ENCODE measurements at regions not wholly inside any gene's neighbourhood (a gene's known extent, or its start where the extent isn't known, plus 50 kb on each side); places are given as distances from the start of the nearest gene placed in this dataset.
"Not testable (repeated sequence)": the region's sequence is repeated elsewhere in the genome, so short reads cannot be mapped to it uniquely, and the experiment has no call there.

DNA sequence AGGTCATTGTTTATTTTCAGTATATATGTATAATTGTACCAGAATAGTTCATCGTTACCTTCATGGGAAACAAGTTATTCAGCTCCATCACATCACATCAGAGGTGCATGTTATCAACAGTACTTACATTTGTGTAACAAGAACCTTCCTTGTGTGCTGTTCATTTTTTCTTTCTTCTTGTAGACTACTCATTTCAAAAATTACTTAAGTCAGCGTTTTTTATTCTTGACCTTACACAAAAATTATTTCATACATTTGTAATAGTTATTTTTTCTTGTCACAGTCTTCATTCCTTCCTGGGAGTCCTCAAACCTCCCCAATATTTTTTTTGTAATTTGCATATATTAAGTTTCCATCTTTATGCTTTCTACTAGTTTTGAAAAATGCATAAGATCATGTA is 725.7 kb upstream of the ADGRB3 start:
- H3K4me3 Mint-ChIP-seq (ENCODE audit: low read depth) = no peak overlapping the region
- H3K27me3 Mint-ChIP-seq (ENCODE audit: low read depth) = no peaks in the 10 kb centered on the region
- no peaks in the 10 kb centered on the region for H3K4me1 Mint-ChIP-seq (ENCODE audit: low read depth)
- no peaks in the 10 kb centered on the region for H3K36me3 Mint-ChIP-seq (ENCODE audit: low read depth)
- peaks cover 20% of the 10 kb centered on the region for H3K9me3 Mint-ChIP-seq
- no peak overlapping the region for H3K27ac Mint-ChIP-seq
- DNase-seq (ENCODE audit: low spot score) = no peak
- intact Hi-C loops (cut with micrococcal nuclease) = no loop called here

DNA sequence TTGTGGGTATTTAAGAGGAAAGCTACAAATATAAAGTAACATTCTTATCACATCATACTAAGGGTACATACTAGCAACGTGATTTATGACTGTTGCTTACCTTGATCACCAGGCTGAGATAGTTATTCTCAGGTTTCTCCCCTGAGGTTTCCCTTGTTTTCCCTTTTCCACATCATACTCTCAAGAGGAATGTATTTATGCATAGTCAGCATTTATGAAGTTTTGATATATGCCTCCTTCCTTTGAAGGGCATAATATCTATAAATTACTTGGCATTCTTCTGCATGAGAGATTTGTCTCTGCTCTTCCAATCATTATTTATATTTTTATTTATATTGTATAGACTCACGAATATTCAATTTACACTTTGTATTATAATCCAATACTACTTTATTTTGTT is 726.7 kb upstream of the ADGRB3 start:
- H3K36me3 Mint-ChIP-seq (ENCODE audit: low read depth) = no peaks in the 10 kb centered on the region
- H3K27me3 Mint-ChIP-seq (ENCODE audit: low read depth) = no peaks in the 10 kb centered on the region
- peaks cover 27% of the 10 kb centered on the region for H3K9me3 Mint-ChIP-seq
- no peak overlapping the region for H3K27ac Mint-ChIP-seq
- H3K4me3 Mint-ChIP-seq (ENCODE audit: low read depth) = no peak overlapping the region
- no peak for DNase-seq (ENCODE audit: low spot score)
- intact Hi-C loops (cut with micrococcal nuclease) = no loop called here
- H3K4me1 Mint-ChIP-seq (ENCODE audit: low read depth) = no peaks in the 10 kb centered on the region

DNA sequence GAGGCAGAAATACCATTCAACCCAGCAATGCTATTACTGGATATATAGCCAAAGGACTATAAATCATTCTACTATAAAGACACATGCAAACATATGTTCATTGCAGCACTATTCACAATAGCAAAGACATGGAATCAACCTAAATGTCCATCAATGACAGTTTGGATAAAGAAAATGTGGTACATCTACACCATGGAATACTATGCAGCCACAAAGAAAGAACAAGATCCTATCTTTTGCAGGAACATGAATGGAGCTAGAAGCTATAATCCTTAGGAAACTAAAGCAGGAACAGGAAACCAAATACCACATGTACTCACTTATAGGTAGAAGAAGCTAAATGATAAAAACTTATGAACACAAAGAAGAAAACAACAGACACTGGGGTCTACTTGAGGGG is 730.3 kb upstream of the ADGRB3 start:
- H3K4me1 Mint-ChIP-seq (ENCODE audit: low read depth); DNase-seq (ENCODE audit: low spot score); intact Hi-C loops (cut with micrococcal nuclease); H3K4me3 Mint-ChIP-seq (ENCODE audit: low read depth); H3K27ac Mint-ChIP-seq; H3K36me3 Mint-ChIP-seq (ENCODE audit: low read depth); H3K27me3 Mint-ChIP-seq (ENCODE audit: low read depth): not testable (repeated sequence)
- peaks cover 38% of the 10 kb centered on the region for H3K9me3 Mint-ChIP-seq

DNA sequence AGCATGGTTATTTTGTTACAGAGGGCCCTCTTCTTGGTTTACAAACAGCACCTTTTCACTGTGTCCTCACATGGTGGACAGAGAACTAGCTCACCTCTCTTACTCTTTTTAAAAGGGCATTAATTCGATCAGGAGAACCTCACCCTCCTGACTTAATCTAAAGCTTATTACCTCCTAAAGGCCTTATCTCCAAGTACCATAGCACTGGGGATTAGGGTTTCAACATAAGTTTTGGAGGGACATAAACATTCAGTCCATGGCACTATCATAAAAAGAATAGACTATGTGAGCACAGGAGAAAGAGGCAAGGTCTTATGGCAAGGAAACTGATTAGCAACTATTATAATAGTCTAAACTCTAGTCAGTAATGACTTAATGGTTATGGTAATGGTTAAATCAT is 736.2 kb upstream of the ADGRB3 start:
- H3K27ac Mint-ChIP-seq = no peak overlapping the region
- intact Hi-C loops (cut with micrococcal nuclease) = no loop called here
- H3K36me3 Mint-ChIP-seq (ENCODE audit: low read depth) = no peaks in the 10 kb centered on the region
- H3K9me3 Mint-ChIP-seq = peaks cover 40% of the 10 kb centered on the region
- no peaks in the 10 kb centered on the region for H3K27me3 Mint-ChIP-seq (ENCODE audit: low read depth)
- no peak overlapping the region for H3K4me3 Mint-ChIP-seq (ENCODE audit: low read depth)
- H3K4me1 Mint-ChIP-seq (ENCODE audit: low read depth) = no peaks in the 10 kb centered on the region
- DNase-seq (ENCODE audit: low spot score) = no peak

DNA sequence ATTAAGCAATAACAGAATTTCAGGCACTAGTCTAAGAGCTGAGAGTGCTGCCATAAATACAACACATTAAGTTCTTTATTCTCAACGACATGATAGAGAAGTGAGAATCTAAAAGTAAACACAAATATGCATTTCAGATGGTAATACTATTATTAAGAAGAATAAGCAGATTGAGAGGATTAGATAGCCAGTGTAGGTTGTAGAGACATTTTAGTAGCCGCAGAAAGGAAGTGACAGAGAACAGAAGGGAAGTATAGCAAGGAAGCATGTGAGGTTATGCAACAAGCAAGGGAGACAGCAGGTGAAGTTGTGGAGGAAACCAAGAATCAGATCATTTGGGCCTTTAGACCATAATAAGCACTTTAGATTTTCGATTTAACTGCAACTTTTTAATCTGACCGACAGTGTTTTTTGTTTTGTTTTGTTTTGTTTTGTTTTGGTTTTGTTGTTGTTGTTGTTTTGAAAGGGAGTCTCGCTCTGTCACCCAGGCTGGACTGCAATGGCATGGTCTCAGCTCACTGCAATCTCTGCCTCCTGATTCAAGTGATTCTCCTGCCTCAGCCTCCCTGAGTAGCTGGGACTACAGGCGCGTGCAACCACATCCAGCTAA is 737.0 kb upstream of the ADGRB3 start:
- no peak for DNase-seq (ENCODE audit: low spot score)
- Mint-ChIP-seq H3K4me3 (ENCODE audit: low read depth) (no peak overlapping the region), H3K9me3 (peaks cover 36% of the 10 kb centered on the region), H3K27me3 (ENCODE audit: low read depth) (no peaks in the 10 kb centered on the region), H3K4me1 (ENCODE audit: low read depth) (no peaks in the 10 kb centered on the region), H3K27ac (no peak overlapping the region), H3K36me3 (ENCODE audit: low read depth) (no peaks in the 10 kb centered on the region)
- intact Hi-C loops (cut with micrococcal nuclease) = no loop called here

- peaks cover 21% of the 10 kb centered on the region for H3K9me3 Mint-ChIP-seq
- H3K4me3 Mint-ChIP-seq (ENCODE audit: low read depth) = no peak overlapping the region
- H3K27ac Mint-ChIP-seq = no peak overlapping the region
- H3K36me3 Mint-ChIP-seq (ENCODE audit: low read depth) = no peaks in the 10 kb centered on the region
- H3K4me1 Mint-ChIP-seq (ENCODE audit: low read depth) = no peaks in the 10 kb centered on the region
- no peaks in the 10 kb centered on the region for H3K27me3 Mint-ChIP-seq (ENCODE audit: low read depth)
- intact Hi-C loops (cut with micrococcal nuclease) = no loop called here
- DNase-seq (ENCODE audit: low spot score) = no peak
Observed at GRCh38 chr6:67896476-67896875, 738.6 kb upstream of the ADGRB3 start.

- no peak for DNase-seq (ENCODE audit: low spot score)
- H3K27ac Mint-ChIP-seq = no peak overlapping the region
- H3K9me3 Mint-ChIP-seq = peaks cover 25% of the 10 kb centered on the region
- no peaks in the 10 kb centered on the region for H3K4me1 Mint-ChIP-seq (ENCODE audit: low read depth)
- H3K27me3 Mint-ChIP-seq (ENCODE audit: low read depth) = no peaks in the 10 kb centered on the region
- no peak overlapping the region for H3K4me3 Mint-ChIP-seq (ENCODE audit: low read depth)
- intact Hi-C loops (cut with micrococcal nuclease) = no loop called here
- no peaks in the 10 kb centered on the region for H3K36me3 Mint-ChIP-seq (ENCODE audit: low read depth)
Observed at GRCh38 chr6:67889682-67889995, 745.4 kb upstream of the ADGRB3 start.

DNA sequence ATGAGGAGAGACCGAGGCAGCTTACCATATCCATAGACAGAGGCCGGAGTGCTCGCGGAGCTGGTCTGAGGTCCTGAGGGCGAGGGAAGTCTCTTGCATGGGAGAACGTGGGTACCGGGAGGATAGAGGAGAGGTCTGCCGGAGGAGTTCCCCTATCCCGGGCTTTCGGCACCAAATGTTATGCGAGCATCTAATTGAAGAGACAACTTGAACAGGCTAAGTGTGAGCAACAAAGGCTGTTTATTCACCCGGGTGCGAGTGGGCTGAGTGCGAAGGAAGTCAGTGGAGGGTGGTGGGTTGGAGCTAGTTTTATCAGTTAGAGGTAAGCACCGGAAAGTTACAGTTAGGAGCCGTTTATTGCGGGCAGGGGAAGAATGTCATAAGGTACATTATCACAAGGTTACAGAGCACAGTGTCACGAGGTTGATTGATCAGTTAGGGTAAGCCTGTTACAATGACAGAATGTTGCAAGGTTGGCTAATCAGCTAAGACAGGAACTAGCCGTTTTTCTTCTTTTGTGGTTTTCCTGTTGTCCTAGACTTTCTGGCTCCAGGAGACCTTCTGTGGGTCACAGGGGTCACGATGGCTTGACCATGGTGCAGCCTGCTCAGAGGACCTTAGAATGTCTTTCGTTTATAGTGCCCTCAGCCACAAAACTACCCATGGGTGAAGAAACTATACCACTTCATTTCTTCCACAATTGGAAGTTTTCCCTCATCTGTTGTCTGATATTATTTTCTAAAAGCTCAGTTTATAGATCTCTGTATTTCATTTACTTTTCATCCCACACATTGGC is 746.0 kb upstream of the ADGRB3 start:
- Mint-ChIP-seq H3K4me3 (ENCODE audit: low read depth) (no peak overlapping the region), H3K27ac (no peak overlapping the region), H3K36me3 (ENCODE audit: low read depth) (no peaks in the 10 kb centered on the region), H3K27me3 (ENCODE audit: low read depth) (no peaks in the 10 kb centered on the region), H3K9me3 (peaks cover 25% of the 10 kb centered on the region), H3K4me1 (ENCODE audit: low read depth) (no peaks in the 10 kb centered on the region)
- intact Hi-C loops (cut with micrococcal nuclease) = no loop called here
- DNase-seq (ENCODE audit: low spot score) = no peak

DNA sequence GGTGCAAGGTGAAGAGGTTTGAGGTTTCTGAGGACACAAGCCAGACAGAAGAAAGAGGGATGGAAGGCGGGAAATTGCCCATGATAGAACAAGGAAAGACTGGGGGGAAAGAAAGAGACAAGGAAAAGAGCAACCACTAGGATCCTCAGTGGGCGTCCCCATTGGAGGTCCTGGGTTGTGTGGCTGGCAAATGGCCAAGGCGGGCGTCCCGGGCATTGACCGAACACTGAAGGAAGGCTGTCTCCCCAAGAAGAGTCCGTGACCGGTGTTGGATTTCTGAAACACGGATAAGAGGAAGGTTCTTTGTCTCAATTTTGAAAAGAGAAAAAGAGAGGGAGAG is 746.6 kb upstream of the ADGRB3 start:
- H3K27me3 Mint-ChIP-seq (ENCODE audit: low read depth) = no peaks in the 10 kb centered on the region
- intact Hi-C loops (cut with micrococcal nuclease) = no loop called here
- no peak for DNase-seq (ENCODE audit: low spot score)
- H3K4me3 Mint-ChIP-seq (ENCODE audit: low read depth) = no peak overlapping the region
- H3K9me3 Mint-ChIP-seq = peaks cover 25% of the 10 kb centered on the region
- H3K36me3 Mint-ChIP-seq (ENCODE audit: low read depth) = no peaks in the 10 kb centered on the region
- no peak overlapping the region for H3K27ac Mint-ChIP-seq
- H3K4me1 Mint-ChIP-seq (ENCODE audit: low read depth) = no peaks in the 10 kb centered on the region

DNA sequence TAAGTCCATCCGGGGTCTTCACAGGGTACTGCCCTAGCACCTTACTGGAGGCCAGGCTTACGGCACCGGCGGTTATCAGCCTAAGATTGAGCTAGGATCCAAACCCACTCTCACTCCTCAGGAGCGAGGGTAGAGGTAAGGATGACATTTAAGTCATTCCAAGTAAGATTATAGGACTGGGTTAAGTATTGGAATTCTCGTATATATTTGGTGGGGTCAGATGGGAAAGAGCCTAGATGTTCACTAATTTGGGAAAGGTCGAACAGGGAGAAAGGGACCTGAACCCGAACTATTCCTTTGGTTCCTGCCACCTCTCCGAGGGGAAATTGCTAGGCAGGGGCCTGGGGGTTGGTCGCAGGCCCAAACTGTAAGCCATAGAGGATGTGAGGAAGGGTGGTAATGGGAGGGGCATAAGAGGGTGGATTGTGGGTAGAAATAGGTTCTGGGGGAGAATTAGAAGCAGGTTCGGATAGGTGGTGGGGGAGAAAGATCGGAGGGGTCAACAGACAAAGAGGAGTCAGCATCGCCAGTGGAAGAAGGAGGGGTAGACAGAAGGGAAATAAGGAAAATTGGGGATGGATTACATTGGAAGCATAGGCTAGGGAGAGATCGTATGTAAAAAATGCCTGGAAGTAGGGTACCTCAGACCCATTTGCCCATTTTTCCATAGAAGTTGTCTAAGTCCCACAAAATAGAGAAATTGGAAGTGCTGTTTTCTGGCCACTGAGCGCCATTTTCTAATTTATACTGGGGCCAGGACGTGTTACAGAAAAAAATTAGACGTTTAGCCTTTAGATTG is 747.1 kb upstream of the ADGRB3 start:
- intact Hi-C loops (cut with micrococcal nuclease) = no loop called here
- H3K9me3 Mint-ChIP-seq = peaks cover 25% of the 10 kb centered on the region
- H3K36me3 Mint-ChIP-seq (ENCODE audit: low read depth) = no peaks in the 10 kb centered on the region
- H3K4me3 Mint-ChIP-seq (ENCODE audit: low read depth) = no peak overlapping the region
- DNase-seq (ENCODE audit: low spot score) = no peak
- H3K27ac Mint-ChIP-seq = no peak overlapping the region
- H3K4me1 Mint-ChIP-seq (ENCODE audit: low read depth) = no peaks in the 10 kb centered on the region
- H3K27me3 Mint-ChIP-seq (ENCODE audit: low read depth) = no peaks in the 10 kb centered on the region

DNA sequence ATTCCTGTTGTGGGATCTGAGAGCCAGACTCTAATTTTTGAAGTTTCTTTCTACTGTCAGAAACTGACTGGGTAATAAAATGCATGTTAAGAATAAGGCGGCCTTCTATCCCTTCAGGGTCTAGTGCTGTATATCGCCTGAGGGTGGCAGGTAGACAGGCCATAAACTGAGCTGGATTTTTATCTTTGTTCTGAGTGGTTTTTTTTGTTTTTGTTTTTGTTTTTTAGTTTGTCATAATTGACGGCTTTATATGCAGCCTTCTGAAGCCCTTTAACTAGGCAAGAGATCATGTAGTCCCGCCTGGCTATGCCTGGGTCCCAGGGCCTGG is 747.7 kb upstream of the ADGRB3 start:
- intact Hi-C loops (cut with micrococcal nuclease) = no loop called here
- H3K36me3 Mint-ChIP-seq (ENCODE audit: low read depth) = no peaks in the 10 kb centered on the region
- no peaks in the 10 kb centered on the region for H3K4me1 Mint-ChIP-seq (ENCODE audit: low read depth)
- H3K27ac Mint-ChIP-seq = no peak overlapping the region
- peaks cover 25% of the 10 kb centered on the region for H3K9me3 Mint-ChIP-seq
- no peak for DNase-seq (ENCODE audit: low spot score)
- no peak overlapping the region for H3K4me3 Mint-ChIP-seq (ENCODE audit: low read depth)
- no peaks in the 10 kb centered on the region for H3K27me3 Mint-ChIP-seq (ENCODE audit: low read depth)

DNA sequence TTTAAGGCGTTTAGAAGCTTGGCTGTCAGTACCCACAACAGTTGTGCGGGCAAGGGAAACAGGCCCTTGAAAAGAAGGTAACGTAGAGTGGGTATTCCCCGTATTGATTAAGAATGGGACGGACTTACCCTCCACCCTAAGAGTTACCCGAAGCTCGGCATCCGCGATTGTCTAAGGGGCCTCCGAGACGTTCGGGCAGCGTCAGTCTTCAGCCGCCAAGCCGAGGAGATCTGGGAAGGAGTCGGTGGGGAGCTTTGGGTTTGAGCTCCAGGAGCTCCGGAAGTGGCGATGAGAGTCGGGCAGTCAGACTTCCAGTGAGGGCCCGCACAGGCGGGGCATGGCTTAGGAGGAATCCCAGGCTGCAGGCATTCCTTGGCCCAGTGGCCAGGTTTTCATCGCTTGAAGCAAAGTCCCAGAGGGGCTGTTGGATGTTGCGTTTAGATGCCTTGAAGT is 748.2 kb upstream of the ADGRB3 start:
- Mint-ChIP-seq H3K9me3 (peaks cover 25% of the 10 kb centered on the region), H3K36me3 (ENCODE audit: low read depth) (no peaks in the 10 kb centered on the region)
- intact Hi-C loops (cut with micrococcal nuclease) = no loop called here

GRCh38 chr6:67886036-67886707 is 748.9 kb upstream of the ADGRB3 start:
- H3K4me1 Mint-ChIP-seq (ENCODE audit: low read depth) = no peaks in the 10 kb centered on the region
- intact Hi-C loops (cut with micrococcal nuclease) = no loop called here
- no peak overlapping the region for H3K27ac Mint-ChIP-seq
- no peak for DNase-seq (ENCODE audit: low spot score)
- H3K27me3 Mint-ChIP-seq (ENCODE audit: low read depth) = no peaks in the 10 kb centered on the region
- no peak overlapping the region for H3K4me3 Mint-ChIP-seq (ENCODE audit: low read depth)
- peaks cover 23% of the 10 kb centered on the region for H3K9me3 Mint-ChIP-seq
- H3K36me3 Mint-ChIP-seq (ENCODE audit: low read depth) = no peaks in the 10 kb centered on the region

More for the DNA sequence above, 748.2 kb upstream of the ADGRB3 start:
- Mint-ChIP-seq H3K4me1 (ENCODE audit: low read depth) (no peaks in the 10 kb centered on the region), H3K4me3 (ENCODE audit: low read depth) (no peak overlapping the region), H3K27me3 (ENCODE audit: low read depth) (no peaks in the 10 kb centered on the region), H3K27ac (no peak overlapping the region)
- DNase-seq (ENCODE audit: low spot score) = no peak
